GM23248 (cell line): ENCODE measurements at regions not wholly inside any gene's neighbourhood (a gene's known extent, or its start where the extent isn't known, plus 50 kb on each side); places are given as distances from the start of the nearest gene placed in this dataset.

Source experiments
- DNase-seq: peaks from one replicate; pipeline ENCODE4 v3.0.0-alpha.2; 2015
- H2AFZ ChIP-seq: fragments of 200-600 bp; sonication (generic); 2 replicates; pipeline ENCODE4 v1.6.1; 2016; ENCODE audit warnings: antibody characterized with exemption
- H3F3A ChIP-seq: fragments of 200-600 bp; sonication (generic); 2 replicates; pipeline ENCODE4 v1.6.1; 2016; ENCODE audit warnings: mild to moderate bottlenecking, antibody characterized with exemption, mixed run types; ENCODE audit not compliant: insufficient read depth
- H3K27ac ChIP-seq: fragments of 200-600 bp; sonication (generic); 2 replicates; pipeline ENCODE4 v1.5.1; 2016; ENCODE audit warnings: mild to moderate bottlenecking
- H3K27me3 ChIP-seq: fragments of 200-600 bp; sonication (generic); replicated peaks from 2 replicates; pipeline ENCODE4 v1.6.1; 2016; ENCODE audit warnings: mild to moderate bottlenecking; ENCODE audit not compliant: insufficient read depth
- H3K36me3 ChIP-seq: fragments of 200-600 bp; sonication (generic); 2 replicates; pipeline ENCODE4 v1.6.1; 2016; ENCODE audit warnings: low read depth, mild to moderate bottlenecking
- H3K4me1 ChIP-seq: fragments of 200-600 bp; sonication (generic); 2 replicates; pipeline ENCODE4 v1.6.1; 2016; ENCODE audit warnings: mild to moderate bottlenecking; ENCODE audit not compliant: insufficient read depth
- H3K4me2 ChIP-seq: fragments of 200-600 bp; sonication (generic); one replicate; pipeline ENCODE4 v1.6.1; 2016; ENCODE audit warnings: mild to moderate bottlenecking; ENCODE audit not compliant: unreplicated experiment
- H3K4me3 ChIP-seq: fragments of 200-600 bp; sonication (generic); 2 replicates; pipeline ENCODE4 v1.5.1; 2016; ENCODE audit warnings: mild to moderate bottlenecking
- H3K79me2 ChIP-seq: fragments of 200-600 bp; sonication (generic); 2 replicates; pipeline ENCODE4 v1.6.1; 2016; ENCODE audit warnings: mild to moderate bottlenecking; ENCODE audit not compliant: insufficient read depth
- H3K9ac ChIP-seq: fragments of 200-600 bp; sonication (generic); 2 replicates; pipeline ENCODE4 v1.6.1; 2016; ENCODE audit warnings: mild to moderate bottlenecking
- H3K9me2 ChIP-seq: fragments of 200-600 bp; sonication (generic); 2 replicates; pipeline ENCODE4 v1.6.1; 2016; ENCODE audit warnings: mixed run types, mild to moderate bottlenecking, moderate library complexity; ENCODE audit not compliant: insufficient read depth
- H3K9me3 ChIP-seq: fragments of 200-600 bp; sonication (generic); one replicate; pipeline ENCODE4 v1.6.1; 2017; ENCODE audit warnings: low read depth
- H4K20me1 ChIP-seq: fragments of 200-600 bp; sonication (generic); 2 replicates; pipeline ENCODE4 v1.6.0; 2016; ENCODE audit not compliant: insufficient read depth
- EZH2 ChIP-seq: fragments of 200-600 bp; sonication (generic); IDR thresholded peaks from 2 replicates; pipeline ENCODE4 v1.6.1; 2018; ENCODE audit warnings: antibody characterized with exemption, mild to moderate bottlenecking; ENCODE audit not compliant: insufficient read depth, poor library complexity, severe bottlenecking
- EZH2phosphoT487 ChIP-seq: fragments of 200-600 bp; sonication (generic); IDR thresholded peaks from 2 replicates; pipeline ENCODE4 v1.6.1; 2018; ENCODE audit warnings: antibody characterized with exemption, moderate library complexity, mild to moderate bottlenecking, low read depth; ENCODE audit not compliant: insufficient read depth
- WGBS, 2 experiments: methylation state at CpG; one replicate each; pipeline ENCODE4 v1.1.6; 2015 to 2017; ENCODE audit warnings: low lambda C conversion rate in 2 of 2, low coverage in 1 of 2; ENCODE audit errors: missing lambda C conversion rate in 2 of 2; 5-methylcytosine and 5-hydroxymethylcytosine counted together
- in situ Hi-C: fragments of 300-500 bp; cut with MboI; formaldehyde crosslinking; loops from 2 replicates; pipeline ENCODE4 v1.15.0; 2020

DNA sequence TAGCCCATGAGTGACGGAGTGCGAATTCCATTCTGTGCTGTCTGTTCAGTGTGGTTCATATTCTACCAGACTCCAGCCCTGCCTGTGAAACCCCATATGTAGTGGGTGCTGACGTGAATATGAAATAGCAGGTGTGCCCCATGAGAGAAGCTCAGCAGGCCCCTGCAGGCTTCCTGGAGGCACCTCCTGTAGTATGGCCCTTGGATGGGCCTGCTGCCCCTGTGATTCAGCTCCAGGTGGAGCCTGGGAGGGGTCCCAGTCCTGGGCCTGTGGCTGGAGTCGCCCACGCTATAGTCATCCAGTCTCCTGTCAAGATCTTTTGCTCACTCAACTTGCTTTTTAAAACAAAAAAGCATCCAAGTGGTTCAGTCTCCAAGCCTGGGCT is 125.5 kb downstream of the GLI2 start:
- Histone ChIP-seq H2AFZ (no peak overlapping the region), H3K9me2 (no peaks in the 10 kb centered on the region), H3K27me3 (no peaks in the 10 kb centered on the region), H3K4me3 (no peak overlapping the region), H3K9me3 (no peaks in the 10 kb centered on the region), H4K20me1 (no peaks in the 10 kb centered on the region), H3K4me2 (no peak overlapping the region), H3K79me2 (peaks cover 56% of the 10 kb centered on the region), H3K36me3 (no peaks in the 10 kb centered on the region), H3K9ac (no peak overlapping the region), H3K4me1 (peaks cover 30% of the 10 kb centered on the region), H3K27ac (no peak overlapping the region), H3F3A (peaks cover 12% of the 10 kb centered on the region)
- 76 to 80% methylated on average over 5 of the region's 5 CpGs for WGBS, 2 experiments
- DNase-seq, result peak; percentile 14
- in situ Hi-C loops, result no loop called here
- TF ChIP-seq EZH2 (no peak), EZH2phosphoT487 (no peak)

DNA sequence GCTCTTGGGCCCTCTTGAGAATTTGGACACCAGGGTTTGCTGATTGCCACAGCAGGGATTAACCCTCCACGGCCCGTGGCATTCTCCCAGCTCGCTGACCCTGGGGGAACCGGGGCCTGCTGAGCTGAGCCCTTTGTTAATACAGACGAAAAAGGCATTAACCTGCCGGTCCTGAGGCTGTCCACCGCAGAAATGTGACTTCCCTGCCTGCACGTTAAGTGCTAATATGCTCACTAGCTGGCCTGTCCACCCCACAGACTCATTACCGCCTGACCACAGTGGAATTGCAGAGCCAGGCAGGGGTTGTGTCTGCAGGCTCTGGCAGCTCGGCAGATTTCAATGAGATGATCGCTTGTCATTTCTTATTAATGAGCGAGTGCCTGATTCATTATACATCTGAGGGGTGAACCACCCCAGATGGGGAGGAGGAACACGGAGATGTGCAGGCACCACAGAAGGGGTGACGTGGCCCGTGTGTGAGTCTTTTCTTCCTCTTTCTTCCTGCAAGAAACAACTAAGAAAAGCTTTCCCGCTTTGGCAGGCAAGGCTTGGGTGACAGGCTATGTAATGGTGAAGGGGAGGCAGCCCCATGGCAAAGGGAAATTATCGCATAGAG is 126.0 kb downstream of the GLI2 start:
- no peak overlapping the region for H3K27ac ChIP-seq
- DNase-seq, result no peak
- no peaks in the 10 kb centered on the region for H4K20me1 ChIP-seq
- H3K4me3 ChIP-seq, result no peak overlapping the region
- peaks cover 17% of the 10 kb centered on the region for H3F3A ChIP-seq
- H3K9ac ChIP-seq, result no peak overlapping the region
- no peaks in the 10 kb centered on the region for H3K27me3 ChIP-seq
- no peaks in the 10 kb centered on the region for H3K9me2 ChIP-seq
- no peaks in the 10 kb centered on the region for H3K36me3 ChIP-seq
- H2AFZ ChIP-seq, result no peak overlapping the region
- 92 to 93% methylated on average over 17 of the region's 17 CpGs for WGBS, 2 experiments
- peaks cover 34% of the 10 kb centered on the region for H3K4me1 ChIP-seq
- in situ Hi-C loops, result no loop called here
- TF ChIP-seq EZH2phosphoT487 (no peak), EZH2 (no peak)
- peaks cover 61% of the 10 kb centered on the region for H3K79me2 ChIP-seq
- no peak overlapping the region for H3K4me2 ChIP-seq
- H3K9me3 ChIP-seq, result no peaks in the 10 kb centered on the region

DNA sequence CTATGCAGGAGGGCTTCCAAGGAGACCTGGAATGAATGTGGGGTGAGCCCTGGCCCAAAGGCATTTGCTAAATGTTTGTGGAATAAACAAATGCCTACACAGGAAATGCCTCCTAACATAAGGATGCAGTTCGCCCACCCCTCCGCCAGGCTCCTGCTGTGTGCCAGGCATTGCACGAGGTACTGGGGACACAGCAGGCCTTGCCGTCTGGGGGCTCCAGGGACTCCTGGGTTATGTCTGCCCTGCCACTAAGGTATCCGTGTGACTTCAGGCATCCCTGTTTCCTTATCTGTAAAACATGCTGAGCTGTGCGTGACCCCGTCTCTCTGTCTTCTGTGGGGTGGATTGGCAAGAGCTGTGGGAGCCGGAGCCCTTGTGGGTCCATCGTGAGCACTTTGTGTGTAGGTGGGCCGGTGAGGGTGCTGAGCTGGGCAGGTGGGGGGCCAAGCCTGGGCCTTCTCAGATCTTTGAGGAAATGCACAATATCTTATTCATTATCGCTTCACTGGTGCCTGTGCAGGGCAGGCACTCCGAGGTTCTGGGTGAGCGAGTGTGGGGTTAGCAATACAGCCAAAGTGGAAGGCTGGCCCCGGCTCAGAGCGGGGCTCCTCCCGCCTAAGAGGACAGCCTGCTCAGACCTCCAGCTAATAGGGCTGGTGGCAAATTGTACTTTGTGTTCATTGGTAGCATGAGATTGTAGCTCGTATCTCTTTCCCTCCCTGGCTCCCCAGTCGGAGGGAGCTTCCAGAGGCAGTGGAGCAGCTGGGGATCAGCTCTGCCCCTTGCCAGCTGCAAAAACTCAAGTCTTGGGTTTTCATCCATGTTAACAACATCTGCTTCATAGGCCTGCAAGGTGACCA is 126.8 kb downstream of the GLI2 start:
- peaks cover 21% of the 10 kb centered on the region for H3F3A ChIP-seq
- H3K27me3 ChIP-seq, result no peaks in the 10 kb centered on the region
- WGBS, 2 experiments, result 90 to 94% methylated on average over 18 of the region's 18 CpGs
- no peaks in the 10 kb centered on the region for H3K36me3 ChIP-seq
- no peak overlapping the region for H3K4me3 ChIP-seq
- H3K27ac ChIP-seq, result peak overlapping the region; percentile 69
- no peaks in the 10 kb centered on the region for H4K20me1 ChIP-seq
- DNase-seq, result no peak
- in situ Hi-C loops, result no loop called here
- peaks cover 39% of the 10 kb centered on the region for H3K4me1 ChIP-seq
- H3K79me2 ChIP-seq, result peaks cover 63% of the 10 kb centered on the region
- H3K9me2 ChIP-seq, result no peaks in the 10 kb centered on the region
- H3K9me3 ChIP-seq, result no peaks in the 10 kb centered on the region
- H3K4me2 ChIP-seq, result no peak overlapping the region
- no peak overlapping the region for H3K9ac ChIP-seq
- H2AFZ ChIP-seq, result no peak overlapping the region
- TF ChIP-seq EZH2phosphoT487 (no peak), EZH2 (no peak)

DNA sequence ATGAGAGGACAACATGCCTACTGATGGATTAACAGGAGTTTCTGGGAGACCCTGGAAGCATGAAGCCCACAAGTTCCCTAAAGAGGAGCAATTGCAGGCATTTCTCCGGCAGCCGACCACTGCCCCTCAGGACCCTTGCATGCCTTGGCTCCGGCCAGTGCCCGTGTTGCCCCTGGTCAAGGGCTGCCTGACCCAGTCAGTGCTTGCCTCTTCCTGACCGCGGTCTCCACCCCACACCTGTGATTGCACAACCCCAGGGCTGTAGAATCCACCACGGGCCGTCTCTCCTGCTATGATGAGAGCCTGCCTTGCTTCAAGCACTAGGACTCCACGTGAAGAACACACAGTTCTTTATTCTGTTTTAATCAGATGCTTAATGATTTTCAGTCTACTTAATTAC is 127.5 kb downstream of the GLI2 start:
- H3K4me1 ChIP-seq, result peaks cover 38% of the 10 kb centered on the region
- in situ Hi-C loops, result no loop called here
- H3K27me3 ChIP-seq, result no peaks in the 10 kb centered on the region
- no peak overlapping the region for H2AFZ ChIP-seq
- H3K36me3 ChIP-seq, result no peaks in the 10 kb centered on the region
- H3F3A ChIP-seq, result peaks cover 23% of the 10 kb centered on the region
- H3K4me2 ChIP-seq, result peak overlapping the region; percentile 29
- H3K9me3 ChIP-seq, result no peaks in the 10 kb centered on the region
- H3K79me2 ChIP-seq, result peaks cover 63% of the 10 kb centered on the region
- H3K4me3 ChIP-seq, result no peak overlapping the region
- no peaks in the 10 kb centered on the region for H4K20me1 ChIP-seq
- WGBS, 2 experiments, result 74 to 81% methylated on average over 9 of the region's 9 CpGs
- no peaks in the 10 kb centered on the region for H3K9me2 ChIP-seq
- peak overlapping the region; percentile 50 for H3K9ac ChIP-seq
- DNase-seq, result no peak
- H3K27ac ChIP-seq, result peak overlapping the region; percentile 69
- TF ChIP-seq EZH2phosphoT487, result no peak
- no peak for TF ChIP-seq EZH2
